ENCODE measurements at regions not wholly inside any gene's neighbourhood (a gene's known extent, or its start where the extent isn't known, plus 50 kb on each side); places are given as distances from the start of the nearest gene placed in this dataset.

DNA sequence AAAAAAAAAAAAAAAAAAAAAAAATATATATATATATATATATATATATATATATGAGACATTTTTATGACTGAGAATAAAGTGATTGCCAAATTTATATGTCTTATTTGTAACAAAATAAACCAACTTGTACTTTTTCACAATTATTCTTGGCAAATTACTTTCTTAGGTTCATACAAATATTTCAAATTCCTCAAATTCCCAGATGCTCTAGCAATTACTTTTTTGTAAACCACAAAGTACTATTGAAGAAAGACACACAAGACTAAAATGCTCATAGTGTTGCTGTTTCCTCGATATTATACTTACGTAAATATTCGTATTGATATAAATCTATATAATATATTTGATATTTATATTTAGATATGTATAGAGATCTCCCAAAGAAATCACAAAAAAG is 390.0 kb downstream of the FAT4 start:
- no peak for DNase-seq

DNA sequence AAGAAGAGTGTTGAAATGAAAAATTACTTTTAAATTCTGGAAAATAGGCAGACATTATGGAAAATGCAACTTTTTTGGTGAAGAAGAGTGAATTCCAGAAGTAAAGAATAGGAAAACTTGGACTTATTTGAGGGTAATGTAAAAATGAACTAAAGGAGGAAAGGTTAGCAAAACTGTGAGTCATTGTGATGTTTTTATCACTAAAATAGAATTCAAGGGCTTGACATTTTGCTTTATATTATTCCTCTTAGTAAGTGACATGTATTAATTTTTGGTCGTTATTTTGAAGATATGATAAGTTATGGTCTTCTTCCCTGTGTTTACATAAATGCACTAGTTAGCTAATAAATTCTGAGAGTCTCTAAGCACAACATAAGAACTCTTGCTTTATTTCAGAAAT is 390.9 kb downstream of the FAT4 start:
- no peak for DNase-seq

DNA sequence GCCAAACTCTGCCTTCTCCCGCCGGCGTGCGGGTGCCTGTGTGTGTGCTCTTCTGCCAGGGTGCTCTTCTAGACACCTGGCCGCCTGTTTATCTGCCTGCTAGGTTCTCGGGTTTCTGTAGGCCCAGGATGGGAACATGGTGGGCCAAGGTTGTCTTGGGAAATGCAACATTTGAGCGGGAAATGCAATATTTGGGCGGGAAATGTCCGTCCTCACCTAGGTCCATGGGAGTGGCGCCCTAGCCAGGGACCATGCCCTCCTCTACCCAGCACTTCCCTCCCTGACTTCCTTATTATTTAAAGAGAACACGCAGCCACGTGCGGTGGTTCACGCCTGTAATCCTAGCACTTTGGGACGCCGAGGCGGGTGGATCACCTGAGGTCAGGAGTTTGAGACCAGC is 392.6 kb downstream of the FAT4 start:
- no peak for DNase-seq

DNA sequence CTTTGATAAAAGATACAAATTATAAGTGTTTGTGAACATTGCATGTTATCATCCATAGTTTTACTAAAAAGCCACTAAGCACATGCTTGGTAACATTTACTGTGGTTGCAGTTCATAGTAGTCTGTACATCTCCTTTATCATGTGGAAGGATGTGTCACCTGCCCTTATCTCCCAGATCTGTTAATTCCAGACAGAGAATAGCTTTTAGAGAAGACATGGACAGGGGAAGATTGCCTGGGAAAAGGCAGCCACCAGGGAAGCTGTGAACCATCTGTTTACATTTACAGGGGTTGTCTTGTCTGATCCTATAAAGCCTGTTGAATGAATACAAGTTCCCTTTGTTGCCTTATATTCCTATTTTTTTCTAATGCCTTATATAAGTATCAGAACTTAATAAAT is 396.0 kb downstream of the FAT4 start:
- no peak for DNase-seq

DNA sequence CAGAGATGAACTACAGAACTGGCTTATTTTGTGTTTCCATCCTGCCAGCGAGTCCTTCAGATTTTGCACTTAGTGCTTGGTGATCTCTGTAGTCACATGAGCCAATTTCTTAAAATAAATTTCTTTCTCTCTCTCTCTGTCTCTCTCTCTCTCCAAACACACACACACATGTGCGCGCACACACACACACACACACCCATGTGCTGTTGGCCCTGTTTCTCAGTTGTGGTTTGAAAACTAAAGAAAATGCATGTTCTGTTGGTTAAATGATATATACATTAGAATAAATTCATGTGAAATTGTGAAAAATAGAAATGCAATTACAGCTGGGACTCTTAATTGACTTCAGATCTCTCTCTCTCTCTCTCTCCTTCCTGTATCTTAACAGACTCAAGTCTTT is 399.3 kb downstream of the FAT4 start:
- DNase-seq: no peak

DNA sequence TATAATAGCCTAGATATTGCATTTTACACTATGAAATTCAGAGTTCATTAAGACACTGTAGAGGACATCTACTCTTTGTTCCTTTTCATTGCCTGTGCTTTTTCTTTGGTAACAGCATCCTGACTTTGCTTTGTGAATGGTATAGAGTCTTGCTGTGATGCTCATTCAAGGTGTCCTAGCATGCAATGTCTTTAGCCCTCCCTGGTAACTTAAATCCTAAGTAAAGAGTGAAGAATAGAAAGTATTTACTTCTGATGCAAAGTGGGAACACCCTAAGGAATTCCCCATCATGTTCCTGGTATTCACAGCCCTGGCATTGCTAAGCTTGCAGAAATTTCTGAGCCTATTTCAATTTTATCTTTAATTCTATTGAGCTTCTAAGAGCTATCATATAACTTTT is 400.1 kb downstream of the FAT4 start:
- no peak for DNase-seq

DNA sequence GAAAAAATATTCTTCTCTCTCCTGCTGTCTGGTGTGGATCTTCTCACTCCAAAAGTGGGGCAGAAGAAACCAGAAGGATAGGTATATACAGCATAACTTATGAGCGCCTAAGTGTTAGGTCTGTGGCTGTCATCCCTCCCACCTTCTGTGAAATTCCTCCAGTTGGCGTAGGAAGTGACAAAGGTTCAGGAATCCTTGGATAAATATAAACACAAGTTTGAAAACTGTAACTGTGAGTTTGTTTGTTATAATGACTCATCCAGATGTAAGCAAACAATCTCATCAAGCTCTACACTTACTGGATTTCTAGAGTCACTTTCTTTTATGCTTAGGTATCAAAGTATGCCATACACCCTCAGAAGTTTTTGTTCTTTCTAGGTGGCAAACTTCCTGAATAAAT is 405.2 kb downstream of the FAT4 start:
- no peak for DNase-seq

DNA sequence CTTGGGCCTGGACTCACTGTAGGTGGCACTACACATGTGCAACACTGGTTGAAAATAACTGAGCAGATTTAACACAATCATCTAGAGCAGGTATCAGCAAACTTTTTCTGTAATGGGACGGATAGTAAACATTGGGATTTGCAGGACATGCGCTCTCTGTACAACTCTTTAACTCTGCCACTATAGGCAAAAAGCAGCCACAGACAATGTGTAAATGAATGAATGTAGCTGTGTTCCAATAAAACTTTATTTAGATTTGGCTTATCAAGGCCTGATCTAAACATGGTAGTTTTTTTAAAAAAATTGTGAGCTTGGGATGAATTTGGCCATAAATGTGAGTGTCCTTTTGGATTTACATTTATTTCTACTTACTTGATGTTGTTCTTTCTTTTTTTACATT is 407.3 kb downstream of the FAT4 start:
- no peak for DNase-seq

DNA sequence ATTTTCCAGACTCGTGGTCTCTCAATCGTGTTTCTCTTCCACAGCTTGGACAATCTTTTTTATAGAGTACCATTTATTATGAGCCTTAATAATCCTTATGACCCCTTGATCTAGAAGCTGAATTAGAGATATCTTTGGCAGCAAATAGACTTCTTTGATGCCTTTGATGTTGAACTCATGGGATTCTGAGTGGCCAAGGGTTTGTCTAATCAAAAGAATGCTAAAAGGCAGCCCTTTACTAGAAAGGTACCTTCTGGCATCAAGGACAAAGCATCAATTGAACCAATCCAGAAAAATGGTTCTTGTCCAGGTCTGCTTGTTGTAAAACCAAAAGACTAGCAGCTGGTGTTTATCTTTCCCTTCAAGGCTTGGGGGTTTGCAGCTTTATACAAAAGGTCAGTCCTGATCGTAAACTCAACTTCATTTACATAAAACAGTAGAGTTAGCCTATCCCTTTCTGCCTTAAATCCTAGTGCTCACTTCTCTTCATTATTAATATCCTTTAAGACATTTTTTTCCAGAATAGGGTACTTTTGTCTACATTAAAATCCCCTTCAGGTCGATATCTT is 411.3 kb downstream of the FAT4 start:
- no peak for DNase-seq

DNA sequence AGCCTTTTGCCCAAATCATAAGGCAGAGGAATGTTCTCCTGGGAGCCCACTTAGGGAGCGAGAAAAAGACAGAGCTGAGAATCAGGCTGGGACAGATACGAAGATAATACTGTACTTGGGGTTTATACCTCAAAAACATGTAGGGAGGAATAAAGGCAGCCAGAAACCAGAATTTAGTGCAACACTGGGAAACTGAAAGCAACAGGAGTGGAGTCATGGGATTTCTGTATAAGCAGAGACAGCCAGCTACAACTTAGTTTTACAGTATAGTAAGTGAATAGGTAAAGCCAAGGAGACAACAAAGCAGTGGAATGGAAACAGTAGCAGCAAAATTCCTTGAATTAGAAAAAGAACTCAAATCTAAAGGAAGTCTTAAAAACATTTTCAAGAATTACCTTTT is 413.2 kb downstream of the FAT4 start:
- DNase-seq: no peak

DNA sequence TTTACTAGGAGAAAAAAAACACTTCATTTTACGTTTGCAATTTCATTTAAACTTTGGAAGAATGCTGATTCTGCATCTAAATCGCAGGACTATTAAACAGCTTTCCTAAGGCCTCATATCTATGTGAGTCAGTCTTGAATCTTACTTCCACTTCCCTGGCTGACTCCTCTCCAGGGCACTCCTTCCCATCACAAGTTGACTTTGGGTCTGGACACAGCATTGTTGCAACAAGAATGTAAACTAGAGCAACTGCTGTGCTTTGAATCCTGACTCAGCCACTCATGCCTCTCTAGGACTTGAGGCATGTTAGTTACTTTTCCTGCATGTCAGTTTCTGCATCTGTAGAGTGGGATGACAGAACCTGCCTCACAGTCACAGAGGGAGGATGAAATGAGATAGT is 413.8 kb downstream of the FAT4 start:
- no peak for DNase-seq

DNA sequence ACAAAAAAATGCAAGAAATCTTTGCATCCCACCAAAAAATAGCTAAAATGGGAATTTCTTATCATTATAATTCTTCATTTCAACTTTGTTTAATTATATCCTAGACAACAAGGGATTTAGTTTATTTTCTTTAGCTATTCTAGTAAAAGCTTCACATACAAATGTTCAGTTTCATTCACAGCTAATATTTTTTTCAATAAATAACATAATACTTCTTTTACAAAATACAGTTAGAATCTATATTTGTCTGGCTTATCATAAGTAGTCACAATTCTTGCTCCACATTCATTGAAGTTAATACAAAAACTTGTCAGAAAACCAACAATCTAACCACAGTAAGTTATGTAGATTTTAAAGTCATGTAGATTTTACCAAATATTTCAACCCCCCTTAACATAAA is 414.4 kb downstream of the FAT4 start:
- DNase-seq: no peak

DNA sequence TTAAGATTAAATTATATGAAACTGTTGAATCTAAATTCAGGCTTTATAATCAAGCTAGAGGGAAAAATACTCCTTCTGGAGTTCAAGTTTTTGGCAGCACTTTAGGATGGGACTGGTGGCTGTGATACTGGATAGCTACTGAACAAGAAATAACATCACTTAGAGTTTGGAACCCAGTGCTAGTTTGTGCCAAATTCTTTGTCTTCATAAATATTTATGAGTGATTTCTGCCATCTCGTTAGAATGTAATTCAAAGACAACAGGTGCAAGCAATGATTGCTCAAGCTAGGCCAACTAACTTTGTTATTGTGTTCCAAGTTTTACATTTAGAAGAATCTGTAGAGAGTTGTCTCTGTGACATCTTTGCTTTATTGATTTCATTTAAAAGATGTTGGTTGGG is 417.9 kb downstream of the FAT4 start:
- no peak for DNase-seq

DNA sequence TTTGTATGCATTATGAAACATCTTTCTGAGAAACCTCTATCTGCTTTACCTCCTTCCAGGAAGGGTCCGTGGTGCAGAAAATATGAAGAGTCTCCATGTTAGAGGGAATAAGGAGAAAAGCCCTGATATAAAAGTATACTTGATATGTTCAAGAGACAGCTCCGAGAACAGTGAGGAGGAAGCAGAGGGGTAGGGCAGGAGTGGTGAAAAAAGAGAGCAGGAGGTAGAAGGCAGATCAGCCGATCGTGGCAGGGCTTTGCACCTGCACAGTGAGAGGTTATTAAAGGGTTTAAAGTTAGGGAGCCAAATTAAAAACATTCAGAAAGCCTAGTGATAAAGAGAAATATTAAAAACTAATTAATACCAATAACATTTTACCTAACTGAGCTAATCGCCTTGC is 419.7 kb downstream of the FAT4 start:
- DNase-seq: no peak

DNA sequence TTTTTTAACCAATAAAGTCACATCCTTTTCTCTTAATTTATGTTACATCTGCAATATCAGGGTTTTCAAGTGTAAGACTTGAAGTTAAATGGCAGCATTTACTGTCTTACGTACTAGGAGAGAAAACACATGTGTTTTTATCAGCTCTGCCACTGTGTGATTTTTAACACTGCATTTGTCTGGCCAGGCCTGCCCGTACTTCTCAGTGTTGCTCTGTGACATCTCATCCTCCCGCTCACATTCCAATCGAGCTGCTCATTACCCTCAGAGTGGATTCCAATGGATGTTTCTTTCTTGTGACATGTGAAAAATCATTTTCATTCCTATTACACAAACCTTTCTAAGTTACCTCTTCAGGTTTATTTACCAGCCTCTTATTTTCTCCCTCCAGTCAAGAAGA is 420.3 kb downstream of the FAT4 start:
- no peak for DNase-seq

DNA sequence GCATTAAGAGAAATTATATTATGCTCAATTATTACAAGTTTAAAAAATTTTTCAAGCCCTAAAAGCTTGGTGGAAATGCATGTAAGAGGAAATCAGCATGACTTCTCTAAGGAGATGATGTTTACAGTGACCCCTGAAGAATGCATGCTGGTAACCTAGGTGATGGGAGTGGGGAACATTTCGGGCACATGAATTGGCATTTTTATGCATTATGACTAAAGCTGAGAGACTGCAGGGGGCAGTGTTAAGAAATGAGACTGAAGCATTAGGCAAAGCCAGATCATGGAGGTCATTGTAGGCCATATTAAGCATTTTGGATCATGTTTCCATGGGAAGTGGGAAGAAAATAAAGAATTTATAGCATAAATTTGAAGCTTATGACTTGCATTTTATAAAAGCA is 421.3 kb downstream of the FAT4 start:
- no peak for DNase-seq

DNA sequence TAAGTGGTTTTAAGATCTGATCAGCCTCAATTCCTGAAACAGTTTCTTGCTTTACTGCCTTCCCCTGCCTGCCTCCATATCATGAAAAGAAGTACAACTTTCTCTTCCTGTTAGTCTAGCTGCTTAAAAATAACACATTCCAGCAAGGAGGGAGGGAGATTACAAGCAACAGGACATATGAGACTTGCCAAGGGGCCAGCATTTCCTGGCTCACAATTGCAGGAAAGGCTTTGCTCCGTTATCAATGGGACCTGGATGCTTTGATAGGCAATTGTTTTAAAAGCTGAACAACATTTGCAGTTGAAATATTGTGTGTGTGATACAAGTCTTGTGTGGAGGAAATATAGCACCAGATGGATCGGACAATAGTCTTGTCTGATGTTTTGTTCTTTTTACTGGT is 425.0 kb downstream of the FAT4 start:
- DNase-seq: no peak

DNA sequence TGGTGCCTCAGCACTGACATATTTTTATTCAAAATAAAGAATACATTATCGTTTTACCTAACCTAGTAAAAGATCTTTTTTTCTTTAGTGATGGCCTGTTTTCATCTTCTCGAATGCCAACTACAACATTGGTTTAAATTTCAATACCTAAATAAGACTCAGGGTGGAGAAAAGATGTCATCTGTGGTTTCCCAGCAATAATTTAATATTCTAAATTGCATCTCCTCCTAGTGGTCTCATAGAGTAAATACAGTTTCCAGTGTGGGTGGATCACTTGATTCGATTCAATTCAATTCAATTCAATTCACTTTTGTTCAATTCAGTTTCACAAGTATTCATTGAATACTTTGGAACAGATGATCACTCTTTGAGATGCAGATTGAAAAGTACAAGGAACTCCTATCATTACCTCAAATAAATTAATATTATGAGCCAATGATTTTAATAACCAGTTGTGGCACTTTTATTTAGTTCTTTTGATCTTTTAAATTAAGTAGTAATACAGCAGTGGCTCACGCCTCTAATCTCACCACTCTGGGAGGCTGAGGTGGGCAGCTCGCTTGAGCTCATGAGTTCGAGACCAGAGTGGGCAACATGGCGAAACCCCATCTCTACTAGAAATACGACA is 427.2 kb downstream of the FAT4 start:
- DNase-seq: peak; percentile 2

DNA sequence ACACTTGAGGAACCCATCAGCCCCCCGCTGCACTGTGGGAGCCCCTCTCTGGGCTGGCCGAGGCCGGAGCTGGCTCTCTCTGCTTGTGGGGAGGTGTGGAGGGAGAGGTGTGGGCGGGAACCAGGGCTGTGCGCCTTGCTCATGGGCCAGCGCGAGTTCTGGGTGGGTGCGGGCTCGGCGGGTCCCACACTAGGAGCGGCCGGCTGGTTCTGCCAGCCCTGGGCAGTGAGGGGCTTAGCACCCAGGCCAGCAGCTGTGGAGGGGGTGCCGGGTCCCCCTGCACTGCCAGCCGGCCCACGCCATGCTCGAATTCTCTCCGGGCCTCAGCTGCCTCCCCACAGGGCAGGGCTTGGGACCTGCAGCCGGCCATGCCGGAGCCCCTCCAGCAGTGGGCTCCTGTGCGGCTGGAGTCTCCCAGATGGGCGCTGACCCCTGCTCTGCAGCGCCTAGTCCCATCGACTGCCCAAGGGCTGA is 430.2 kb downstream of the FAT4 start:
- no peak for DNase-seq

DNA sequence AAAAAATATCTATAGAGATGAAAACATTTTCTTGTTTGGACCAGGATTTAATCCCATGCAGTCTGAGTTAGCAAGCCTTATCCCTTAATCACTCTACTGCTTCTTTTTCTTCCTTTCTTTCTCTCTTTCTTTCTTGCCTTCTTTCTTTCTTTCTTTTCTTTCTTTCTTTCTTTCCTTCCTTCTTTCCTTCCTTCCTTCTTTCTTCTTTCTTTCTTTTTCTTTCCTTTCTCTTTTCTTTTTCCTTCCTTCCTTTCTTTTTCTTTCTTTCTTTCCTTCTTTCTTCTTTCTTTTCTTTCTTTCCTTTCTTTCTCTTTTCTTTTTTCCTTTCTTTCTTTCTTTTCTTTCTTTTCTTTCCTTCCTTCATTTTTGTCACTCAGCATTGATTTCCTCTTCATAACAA is 434.6 kb downstream of the FAT4 start:
- no peak for DNase-seq

DNA sequence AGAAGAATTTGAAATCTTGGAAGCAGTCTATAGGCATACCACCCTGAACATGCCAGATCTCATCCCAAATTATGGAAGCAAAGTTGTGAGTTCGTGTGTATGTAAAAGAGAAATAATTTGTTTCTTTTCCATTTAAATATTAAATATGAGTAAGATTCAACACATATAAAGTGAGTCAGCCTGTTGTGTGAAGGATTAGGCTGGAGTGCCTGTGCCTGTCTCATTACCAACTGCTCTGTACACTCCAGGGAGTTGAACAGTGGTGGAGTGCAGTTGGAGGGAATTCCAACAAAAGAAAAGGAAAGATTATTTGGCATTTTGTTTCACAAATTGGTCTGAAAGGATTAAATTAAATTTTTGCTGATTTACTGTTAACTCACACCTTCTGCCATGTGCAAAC is 435.6 kb downstream of the FAT4 start:
- DNase-seq: no peak

DNA sequence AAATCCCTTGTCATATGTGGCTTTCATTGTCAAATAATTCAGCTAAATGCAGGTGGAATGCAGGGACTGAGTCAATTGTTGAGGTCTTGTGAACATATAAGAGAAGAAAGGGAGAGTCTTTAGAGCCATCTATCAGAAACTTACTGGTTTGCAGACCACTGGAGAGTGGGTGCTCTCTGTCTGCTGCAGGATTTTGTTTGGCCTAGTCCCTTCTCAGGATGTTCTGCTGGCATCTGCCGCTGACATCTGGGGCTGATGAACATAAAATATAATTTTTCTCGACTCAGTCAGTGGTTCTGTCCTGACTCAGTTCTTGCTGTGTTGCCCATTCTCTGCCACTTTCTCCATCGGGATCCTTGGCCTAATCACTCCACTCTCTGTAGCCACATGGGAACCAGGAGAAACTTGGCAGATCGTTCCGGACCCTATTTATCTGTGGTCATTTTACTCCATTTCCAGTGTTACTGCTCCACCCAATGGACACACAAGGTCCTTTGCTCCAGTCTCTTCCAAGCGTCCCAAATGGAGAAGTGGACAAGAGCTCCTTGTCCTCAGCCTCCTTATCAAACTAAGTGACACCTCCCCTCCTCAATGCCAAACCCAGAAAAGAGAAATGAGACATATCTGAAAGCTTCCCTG is 436.2 kb downstream of the FAT4 start:
- peak; percentile 7 for DNase-seq

DNA sequence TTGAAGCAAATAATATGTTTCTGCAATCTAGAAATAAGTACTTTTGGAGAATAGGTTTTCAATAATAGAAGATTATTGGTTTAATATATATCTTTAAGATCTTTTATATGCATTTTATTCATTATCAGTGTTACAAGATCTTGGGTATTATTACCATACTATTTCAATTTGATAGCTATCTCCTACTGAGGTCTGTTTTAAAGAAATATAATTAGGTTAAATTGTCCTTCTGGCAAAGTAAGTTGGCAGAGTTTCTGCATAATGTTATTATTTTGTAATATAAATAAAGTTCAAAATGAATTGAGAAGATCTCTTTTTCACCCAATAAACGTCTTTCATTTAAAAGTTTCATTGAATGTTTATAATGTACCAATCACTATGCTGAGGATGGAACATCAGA is 443.7 kb downstream of the FAT4 start:
- no peak for DNase-seq

DNA sequence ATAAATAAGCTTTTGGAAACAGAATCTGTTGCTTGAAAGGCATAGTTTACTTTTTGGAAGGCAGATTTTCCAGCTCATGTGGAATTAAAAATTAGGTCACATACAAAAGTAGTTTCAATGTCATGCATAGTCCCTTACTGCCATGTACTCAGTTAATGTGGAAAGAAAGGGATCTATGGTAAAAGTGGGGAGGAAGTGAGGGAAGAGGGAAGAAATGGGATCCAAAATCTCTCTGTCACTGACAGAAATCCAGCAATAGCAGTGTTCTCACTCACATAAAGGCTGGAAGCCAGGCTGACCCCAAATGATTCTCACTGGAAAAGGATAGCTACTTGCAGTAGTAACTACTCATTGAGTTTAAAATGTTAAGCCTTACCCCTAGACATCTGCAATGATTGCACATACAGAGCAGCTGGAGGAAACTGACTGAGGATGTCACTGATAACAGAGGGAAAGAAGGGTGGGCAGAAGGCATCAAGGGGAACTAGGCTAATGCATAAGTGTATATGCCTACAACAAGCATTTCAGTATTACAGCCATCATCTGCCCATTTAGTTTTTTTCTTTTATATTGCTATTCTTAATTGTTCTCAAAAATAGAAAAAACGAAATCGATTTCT is 445.6 kb downstream of the FAT4 start:
- no peak for DNase-seq

DNA sequence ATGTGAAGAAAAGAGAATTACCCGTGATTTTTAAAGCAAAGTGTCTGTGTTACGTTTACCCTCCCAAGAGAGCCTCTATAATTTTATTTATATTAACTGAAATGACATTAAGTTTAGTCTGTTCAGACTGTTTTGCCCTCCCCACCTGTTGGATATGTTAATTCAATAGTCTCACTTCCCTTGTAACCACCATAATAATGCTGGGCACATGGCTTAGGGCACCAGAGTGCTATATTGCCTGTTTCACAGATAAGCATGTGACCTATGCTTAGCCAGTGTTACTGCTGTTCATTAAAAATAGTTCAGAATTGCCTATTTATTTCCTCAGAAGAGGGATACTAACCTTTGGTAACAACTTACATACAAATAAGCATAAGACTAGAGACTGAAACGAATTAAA is 446.2 kb downstream of the FAT4 start:
- no peak for DNase-seq

Data from NCI-H146 (cell line).